Chondrocyte (in vitro differentiated cells): ENCODE measurements at regions not wholly inside any gene's neighbourhood (a gene's known extent, or its start where the extent isn't known, plus 50 kb on each side); places are given as distances from the start of the nearest gene placed in this dataset.

Experiments
- DNase-seq: peaks from one replicate; pipeline ENCODE4 v3.0.0; 2021; ENCODE audit warnings: mixed read lengths, low spot score
- H3K27ac Mint-ChIP-seq: one replicate; pipeline ENCODE4 v1.8.0; 2021; ENCODE audit warnings: mild to moderate bottlenecking, moderate library complexity, mixed read lengths; ENCODE audit not compliant: unreplicated experiment
- H3K27me3 Mint-ChIP-seq: 2 replicates; pipeline ENCODE4 v1.8.0; 2021; ENCODE audit warnings: low read depth, mixed read lengths
- H3K36me3 Mint-ChIP-seq: 2 replicates; pipeline ENCODE4 v1.8.0; 2021; ENCODE audit warnings: low read depth, mixed read lengths
- H3K4me1 Mint-ChIP-seq: 2 replicates; pipeline ENCODE4 v1.8.0; 2021; ENCODE audit warnings: low read depth, mild to moderate bottlenecking, mixed read lengths
- H3K4me3 Mint-ChIP-seq: one replicate; pipeline ENCODE4 v1.8.0; 2021; ENCODE audit warnings: mild to moderate bottlenecking, moderate library complexity, mixed read lengths; ENCODE audit not compliant: unreplicated experiment
- H3K9me3 Mint-ChIP-seq: 2 replicates; pipeline ENCODE4 v1.8.0; 2021; ENCODE audit warnings: low read depth, mixed read lengths
- CTCF ChIP-seq: fragments of 200-600 bp; sonication (generic); IDR thresholded peaks from 2 replicates; pipeline ENCODE4 v1.5.0; 2021; ENCODE audit warnings: antibody characterized with exemption, mild to moderate bottlenecking, moderate library complexity

- Mint-ChIP-seq H3K36me3 (no peaks in the 10 kb centered on the region), H3K27ac (no peak overlapping the region), H3K9me3 (no peaks in the 10 kb centered on the region), H3K27me3 (peaks cover 2% of the 10 kb centered on the region), H3K4me1 (peaks cover 10% of the 10 kb centered on the region), H3K4me3 (no peak overlapping the region)
- DNase-seq: no peak
- TF ChIP-seq CTCF: no peak
Measured at GRCh38 chrX:118221733-118222132, 105.1 kb upstream of the KLHL13 start.

- Mint-ChIP-seq H3K27ac (no peak overlapping the region), H3K9me3 (no peaks in the 10 kb centered on the region), H3K4me3 (no peak overlapping the region), H3K4me1 (peaks cover 10% of the 10 kb centered on the region), H3K36me3 (no peaks in the 10 kb centered on the region), H3K27me3 (peaks cover 2% of the 10 kb centered on the region)
- no peak for TF ChIP-seq CTCF
- DNase-seq: no peak
Measured at GRCh38 chrX:118222421-118222820, 105.8 kb upstream of the KLHL13 start.

- TF ChIP-seq CTCF: peak; percentile 79
- H3K9me3 Mint-ChIP-seq: peaks cover 7% of the 10 kb centered on the region
- H3K4me3 Mint-ChIP-seq: no peak overlapping the region
- H3K36me3 Mint-ChIP-seq: no peaks in the 10 kb centered on the region
- H3K27me3 Mint-ChIP-seq: peaks cover 2% of the 10 kb centered on the region
- DNase-seq: no peak
- H3K27ac Mint-ChIP-seq: no peak overlapping the region
- peaks cover 18% of the 10 kb centered on the region for H3K4me1 Mint-ChIP-seq
Measured at GRCh38 chrX:118225711-118226428, 109.3 kb upstream of the KLHL13 start.

GRCh38 chrX:118228041-118228440, 111.4 kb upstream of the KLHL13 start:
- H3K4me3 Mint-ChIP-seq: no peak overlapping the region
- no peaks in the 10 kb centered on the region for H3K27me3 Mint-ChIP-seq
- no peak for TF ChIP-seq CTCF
- H3K4me1 Mint-ChIP-seq: peaks cover 18% of the 10 kb centered on the region
- peaks cover 7% of the 10 kb centered on the region for H3K9me3 Mint-ChIP-seq
- H3K36me3 Mint-ChIP-seq: no peaks in the 10 kb centered on the region
- no peak overlapping the region for H3K27ac Mint-ChIP-seq
- no peak for DNase-seq

- H3K27ac Mint-ChIP-seq: no peak overlapping the region
- no peak for TF ChIP-seq CTCF
- H3K9me3 Mint-ChIP-seq: peaks cover 7% of the 10 kb centered on the region
Measured at GRCh38 chrX:118228456-118228855, 111.8 kb upstream of the KLHL13 start.

More at GRCh38 chrX:118228456-118228855, 111.8 kb upstream of the KLHL13 start:
- DNase-seq: no peak
- no peak overlapping the region for H3K4me3 Mint-ChIP-seq
- H3K27me3 Mint-ChIP-seq: no peaks in the 10 kb centered on the region
- H3K36me3 Mint-ChIP-seq: no peaks in the 10 kb centered on the region
- peaks cover 18% of the 10 kb centered on the region for H3K4me1 Mint-ChIP-seq
